ENCODE measurements at regions not wholly inside any gene's neighbourhood (a gene's known extent, or its start where the extent isn't known, plus 50 kb on each side); places are given as distances from the start of the nearest gene placed in this dataset.

DNA sequence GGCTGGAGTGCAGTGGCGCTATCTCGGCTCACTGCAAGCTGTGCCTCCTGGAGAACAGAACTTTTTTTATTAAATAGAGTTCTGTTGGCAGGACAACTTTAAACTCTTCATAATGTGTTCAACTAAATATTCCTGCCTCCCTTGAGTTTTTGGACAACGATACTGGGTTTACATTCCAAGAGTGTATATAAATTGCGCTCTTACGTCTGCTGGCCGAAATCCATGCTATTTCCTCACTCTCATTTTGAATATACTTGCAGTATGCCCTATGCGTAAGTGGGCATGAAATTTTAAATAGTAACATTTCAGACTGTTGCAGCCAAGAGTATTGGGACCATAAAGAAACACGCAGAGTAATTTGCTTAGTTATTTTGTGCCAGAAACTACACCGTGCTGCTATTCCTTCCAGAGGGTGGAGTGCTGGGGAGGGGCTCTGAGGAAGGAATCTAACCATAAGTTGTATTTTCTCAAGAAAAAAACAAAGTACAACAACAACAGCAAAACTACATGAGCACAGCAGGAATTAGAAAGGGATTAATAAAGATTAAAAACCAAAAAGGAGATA is 480.0 kb downstream of the NLGN4X start:
- Histone ChIP-seq H3K4me3 (no peak overlapping the region), H3K27ac (replicated peaks in 1 of 4) (no peak overlapping the region), H3K36me3 (no peaks in the 10 kb centered on the region), H3K27me3 (no peaks in the 10 kb centered on the region), H3K4me1 (no peaks in the 10 kb centered on the region), H3K9me3 (peaks cover 0 to 5% (median 0%) of the 10 kb centered on the region in 4 donors)
- WGBS = 55% methylated on average over 9 of the region's 9 CpGs
- TF ChIP-seq EP300 (IDR thresholded peaks at IDR 0.05) = no peak
- TF ChIP-seq, protein P1, sequence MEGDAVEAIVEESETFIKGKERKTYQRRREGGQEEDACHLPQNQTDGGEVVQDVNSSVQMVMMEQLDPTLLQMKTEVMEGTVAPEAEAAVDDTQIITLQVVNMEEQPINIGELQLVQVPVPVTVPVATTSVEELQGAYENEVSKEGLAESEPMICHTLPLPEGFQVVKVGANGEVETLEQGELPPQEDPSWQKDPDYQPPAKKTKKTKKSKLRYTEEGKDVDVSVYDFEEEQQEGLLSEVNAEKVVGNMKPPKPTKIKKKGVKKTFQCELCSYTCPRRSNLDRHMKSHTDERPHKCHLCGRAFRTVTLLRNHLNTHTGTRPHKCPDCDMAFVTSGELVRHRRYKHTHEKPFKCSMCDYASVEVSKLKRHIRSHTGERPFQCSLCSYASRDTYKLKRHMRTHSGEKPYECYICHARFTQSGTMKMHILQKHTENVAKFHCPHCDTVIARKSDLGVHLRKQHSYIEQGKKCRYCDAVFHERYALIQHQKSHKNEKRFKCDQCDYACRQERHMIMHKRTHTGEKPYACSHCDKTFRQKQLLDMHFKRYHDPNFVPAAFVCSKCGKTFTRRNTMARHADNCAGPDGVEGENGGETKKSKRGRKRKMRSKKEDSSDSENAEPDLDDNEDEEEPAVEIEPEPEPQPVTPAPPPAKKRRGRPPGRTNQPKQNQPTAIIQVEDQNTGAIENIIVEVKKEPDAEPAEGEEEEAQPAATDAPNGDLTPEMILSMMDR (IDR thresholded peaks at IDR 0.05) = no peak
- TF ChIP-seq POLR2A (IDR thresholded peaks at IDR 0.05; ENCODE audit: low read depth) = no peak
- TF ChIP-seq POLR2AphosphoS5 (IDR thresholded peaks at IDR 0.05) = no peak
- no peak for DNase-seq (ENCODE audit: extremely low spot score)
- intact Hi-C loops (cut with DNase I) = no loop called here

DNA sequence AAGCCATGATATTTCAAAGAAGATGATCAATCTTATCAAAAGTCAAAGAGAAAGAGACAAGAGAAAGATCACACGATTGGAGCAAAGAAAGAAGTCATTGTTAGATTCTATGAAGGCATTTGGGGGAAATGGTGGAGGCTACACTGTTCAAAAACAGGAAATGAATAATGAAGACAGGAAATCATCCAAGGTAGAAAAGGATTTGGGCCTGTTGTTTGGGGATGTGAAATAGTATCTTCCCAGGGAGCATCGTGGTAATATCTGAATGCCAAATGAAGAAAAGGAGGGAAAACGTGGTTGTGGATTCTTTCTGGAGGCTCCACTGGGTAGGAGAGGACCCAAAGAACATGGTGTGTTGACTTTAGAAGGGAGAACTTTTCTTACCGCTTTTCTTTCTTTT is 482.4 kb downstream of the NLGN4X start:
- Histone ChIP-seq H3K9me3 (peaks cover 0 to 5% (median 0%) of the 10 kb centered on the region in 4 donors), H3K27ac (replicated peaks in 1 of 4) (no peak overlapping the region), H3K36me3 (no peaks in the 10 kb centered on the region), H3K4me3 (no peak overlapping the region), H3K4me1 (no peaks in the 10 kb centered on the region), H3K27me3 (no peaks in the 10 kb centered on the region)
- TF ChIP-seq EP300 (IDR thresholded peaks at IDR 0.05) (no peak), POLR2A (IDR thresholded peaks at IDR 0.05; ENCODE audit: low read depth) (no peak), POLR2AphosphoS5 (IDR thresholded peaks at IDR 0.05) (no peak)
- TF ChIP-seq, protein P1 (IDR thresholded peaks at IDR 0.05) = no peak
- WGBS = 73% methylated on average over 4 of the region's 4 CpGs
- no peak for DNase-seq (ENCODE audit: extremely low spot score)
- intact Hi-C loops (cut with DNase I) = no loop called here

DNA sequence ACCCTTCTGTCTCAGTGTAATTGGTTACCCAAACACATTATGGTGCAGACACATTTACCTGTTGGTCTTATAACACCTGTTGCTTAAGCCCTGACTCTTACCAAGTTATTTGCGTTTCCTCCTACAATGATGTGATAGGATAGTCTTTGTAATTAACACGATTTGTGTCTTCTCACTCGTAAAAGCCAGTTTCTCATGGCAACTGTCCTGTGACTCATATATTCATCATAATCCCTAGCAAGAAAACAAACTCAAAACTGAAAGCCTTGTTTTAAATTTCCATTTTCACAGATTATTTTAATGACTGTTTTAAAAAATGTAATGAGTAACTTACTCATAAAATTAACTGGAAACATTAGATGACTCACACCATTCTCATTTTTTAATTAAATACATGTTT is 495.2 kb downstream of the NLGN4X start:
- H3K4me1 ChIP-seq = no peaks in the 10 kb centered on the region
- WGBS = 51% methylated on average over 3 of the region's 3 CpGs
- no peak overlapping the region for H3K27ac ChIP-seq (replicated peaks in 1 of 4)
- DNase-seq (ENCODE audit: extremely low spot score) = no peak
- intact Hi-C loops (cut with DNase I) = no loop called here
- no peaks in the 10 kb centered on the region for H3K27me3 ChIP-seq
- H3K4me3 ChIP-seq = no peak overlapping the region
- no peaks in the 10 kb centered on the region for H3K36me3 ChIP-seq
- H3K9me3 ChIP-seq = peaks cover 0 to 6% (median 0%) of the 10 kb centered on the region in 4 donors
- TF ChIP-seq POLR2A (IDR thresholded peaks at IDR 0.05; ENCODE audit: low read depth) (no peak), EP300 (IDR thresholded peaks at IDR 0.05) (no peak), POLR2AphosphoS5 (IDR thresholded peaks at IDR 0.05) (no peak)
- TF ChIP-seq, protein P1 (IDR thresholded peaks at IDR 0.05) = no peak

- TF ChIP-seq POLR2A (IDR thresholded peaks at IDR 0.05; ENCODE audit: low read depth) (no peak), EP300 (IDR thresholded peaks at IDR 0.05) (no peak), POLR2AphosphoS5 (IDR thresholded peaks at IDR 0.05) (no peak)
- TF ChIP-seq, protein P1 (IDR thresholded peaks at IDR 0.05) = no peak
- no peak for DNase-seq (ENCODE audit: extremely low spot score)
- intact Hi-C loops (cut with DNase I) = no loop called here
- H3K27ac ChIP-seq (replicated peaks in 1 of 4) = no peak overlapping the region
- H3K36me3 ChIP-seq = no peaks in the 10 kb centered on the region
- H3K4me3 ChIP-seq = no peak overlapping the region
- 41% methylated on average over 2 of the region's 2 CpGs for WGBS
- no peaks in the 10 kb centered on the region for H3K4me1 ChIP-seq
- peaks cover 0 to 6% (median 0%) of the 10 kb centered on the region in 4 donors for H3K9me3 ChIP-seq
- no peaks in the 10 kb centered on the region for H3K27me3 ChIP-seq
These were observed 498.1 kb downstream of the NLGN4X start for GRCh38 chrX:5730556-5730955.

- no peaks in the 10 kb centered on the region for H3K36me3 ChIP-seq
- intact Hi-C loops (cut with DNase I) = no loop called here
- H3K27ac ChIP-seq (replicated peaks in 1 of 4) = no peak overlapping the region
- no peaks in the 10 kb centered on the region for H3K4me1 ChIP-seq
- no peak overlapping the region for H3K4me3 ChIP-seq
- no peaks in the 10 kb centered on the region for H3K27me3 ChIP-seq
- TF ChIP-seq, protein P1 (IDR thresholded peaks at IDR 0.05) = no peak
- TF ChIP-seq POLR2A (IDR thresholded peaks at IDR 0.05; ENCODE audit: low read depth) (no peak), POLR2AphosphoS5 (IDR thresholded peaks at IDR 0.05) (no peak), EP300 (IDR thresholded peaks at IDR 0.05) (no peak)
- 74% methylated on average over 5 of the region's 5 CpGs for WGBS
- no peaks in the 10 kb centered on the region for H3K9me3 ChIP-seq
- DNase-seq (ENCODE audit: extremely low spot score) = no peak
These were observed 502.4 kb downstream of the NLGN4X start for GRCh38 chrX:5726224-5726623.
